IMR-90 (cell line): ENCODE measurements at regions not wholly inside any gene's neighbourhood (a gene's known extent, or its start where the extent isn't known, plus 50 kb on each side); places are given as distances from the start of the nearest gene placed in this dataset.

Source experiments
- ATAC-seq: fragments of 200-7000 bp; cut with Tn5 transposase; 2 replicates; pipeline ENCODE4 v1.9.1; 2020; ENCODE audit warnings: low read depth, mild to moderate bottlenecking, moderate library complexity
- BruUV-seq: library from RNA; stranded (reverse); fragments of 400-500 nt; replicated peaks from 2 replicates; lab custom pipeline; 2021; lab: Mats Ljungman, UMichigan
- CTCF ChIA-PET: fragments of 300-600 bp; formaldehyde crosslinking; extraction: SDS; loops from one replicate; lab custom pipeline; 2021; ENCODE audit warnings: antibody characterized with exemption; lab: Yijun Ruan, JAX
- POLR2A ChIA-PET: fragments of 300-600 bp; sonication (Branson Sonifier 250); formaldehyde crosslinking; loops from one replicate; lab custom pipeline; 2022; ENCODE audit warnings: antibody characterized with exemption; ENCODE audit not compliant: unreplicated experiment; lab: Charles Lee
- DNase-seq: peaks from one replicate; pipeline ENCODE4 v3.0.0; 2013
- H2AFZ ChIP-seq: replicated peaks from 2 replicates; pipeline ENCODE3; 2013; ENCODE audit warnings: low read length, mild to moderate bottlenecking; ENCODE audit not compliant: poor library complexity
- H2AK5ac ChIP-seq: 2 replicates; pipeline ENCODE4 v1.6.1; 2013; ENCODE audit warnings: low read depth, low read length, inconsistent platforms
- H2AK9ac ChIP-seq: replicated peaks from 2 replicates; pipeline ENCODE3; 2013; ENCODE audit warnings: mild to moderate bottlenecking, low read depth, low read length, moderate library complexity; ENCODE audit not compliant: poor library complexity
- H2BK120ac ChIP-seq: 2 replicates; pipeline ENCODE4 v1.6.1; 2013; ENCODE audit warnings: low read depth, low read length, inconsistent platforms
- H2BK15ac ChIP-seq: 3 replicates; pipeline ENCODE4 v1.6.1; 2013; ENCODE audit warnings: low read depth, low read length, inconsistent platforms
- H2BK20ac ChIP-seq: 2 replicates; pipeline ENCODE4 v1.6.1; 2013; ENCODE audit warnings: low read depth, mild to moderate bottlenecking, inconsistent platforms, low read length, moderate library complexity
- H2BK5ac ChIP-seq: 2 replicates; pipeline ENCODE4 v1.6.1; 2013; ENCODE audit warnings: mild to moderate bottlenecking, low read depth, low read length, inconsistent platforms; ENCODE audit not compliant: poor library complexity, severe bottlenecking
- H3K14ac ChIP-seq: replicated peaks from 2 replicates; pipeline ENCODE4 v1.6.1; 2013; ENCODE audit warnings: low read depth, low read length, inconsistent platforms
- H3K18ac ChIP-seq: 2 replicates; pipeline ENCODE4 v1.6.1; 2013; ENCODE audit warnings: low read depth, low read length, control low read depth
- H3K23ac ChIP-seq: 2 replicates; pipeline ENCODE4 v1.6.1; 2013; ENCODE audit warnings: low read depth, low read length, inconsistent platforms
- H3K27ac ChIP-seq: 2 replicates; pipeline ENCODE4 v1.5.1; 2013; ENCODE audit warnings: mild to moderate bottlenecking, control low read depth, low read length; ENCODE audit not compliant: insufficient read depth
- H3K27me3 ChIP-seq: 2 replicates; pipeline ENCODE4 v1.6.1; 2013; ENCODE audit warnings: low read length; ENCODE audit not compliant: control insufficient read depth, insufficient read depth
- H3K36me3 ChIP-seq: 2 replicates; pipeline ENCODE4 v1.6.1; 2013; ENCODE audit warnings: low read length, mixed read lengths; ENCODE audit not compliant: control insufficient read depth, insufficient read depth
- H3K4ac ChIP-seq: 2 replicates; pipeline ENCODE4 v1.6.1; 2013; ENCODE audit warnings: low read depth, low read length, inconsistent platforms
- H3K4me1 ChIP-seq: 2 replicates; pipeline ENCODE4 v1.6.1; 2013; ENCODE audit warnings: low read length, mixed read lengths; ENCODE audit not compliant: control insufficient read depth, insufficient read depth
- H3K4me2 ChIP-seq: 2 replicates; pipeline ENCODE4 v1.6.1; 2013; ENCODE audit warnings: low read depth, mild to moderate bottlenecking, control low read depth, low read length, moderate library complexity
- H3K4me3 ChIP-seq: 2 replicates; pipeline ENCODE4 v1.5.1; 2013; ENCODE audit warnings: low read depth, mild to moderate bottlenecking, control low read depth, low read length, moderate library complexity; ENCODE audit not compliant: insufficient read depth
- H3K56ac ChIP-seq: 2 replicates; pipeline ENCODE4 v1.6.1; 2013; ENCODE audit warnings: low read length, inconsistent platforms; ENCODE audit not compliant: insufficient read depth; ENCODE audit errors: extremely low read depth
- H3K79me1 ChIP-seq, 2 experiments: 2 replicates each; pipeline ENCODE4 v1.6.1; 2013; ENCODE audit warnings: low read length in 2 of 2, inconsistent platforms in 1 of 2, low read depth in 1 of 2
- H3K9ac ChIP-seq: 2 replicates; pipeline ENCODE4 v1.6.1; 2013; ENCODE audit warnings: low read depth, low read length, control low read depth
- H3K9me1 ChIP-seq: 2 replicates; pipeline ENCODE4 v1.6.1; 2013; ENCODE audit warnings: low read length, inconsistent platforms; ENCODE audit not compliant: insufficient read depth
- H3K9me3 ChIP-seq: 2 replicates; pipeline ENCODE4 v1.6.1; 2013; ENCODE audit warnings: low read length; ENCODE audit not compliant: control insufficient read depth, insufficient read depth
- H4K20me1 ChIP-seq: 2 replicates; pipeline ENCODE4 v1.6.1; 2013; ENCODE audit warnings: low read length, inconsistent platforms; ENCODE audit not compliant: insufficient read depth
- H4K5ac ChIP-seq: 2 replicates; pipeline ENCODE4 v1.6.1; 2013; ENCODE audit warnings: mild to moderate bottlenecking, low read depth, low read length, control low read depth
- H4K8ac ChIP-seq, 2 experiments: 2 replicates each; pipeline ENCODE4 v1.6.1; 2013; ENCODE audit warnings: low read depth in 2 of 2, low read length in 2 of 2, control low read depth in 1 of 2, inconsistent platforms in 1 of 2
- H4K91ac ChIP-seq: 2 replicates; pipeline ENCODE4 v1.6.1; 2013; ENCODE audit warnings: low read depth, low read length, inconsistent platforms; ENCODE audit not compliant: insufficient read depth
- BHLHE40 ChIP-seq: fragments of 150-350 bp; IDR thresholded peaks from 2 replicates; pipeline ENCODE4 v1.6.1; 2016; ENCODE audit warnings: mild to moderate bottlenecking, low read depth, low read length
- CEBPB ChIP-seq: IDR thresholded peaks from 2 replicates; pipeline ENCODE4 v1.6.1; 2012; ENCODE audit warnings: low read depth, low read length, improper control_type of control experiment
- CHD1 ChIP-seq: IDR thresholded peaks from 2 replicates; pipeline ENCODE4 v1.6.1; 2012; ENCODE audit warnings: low read depth, low read length, improper control_type of control experiment
- CTCF ChIP-seq: conservative IDR thresholded peaks from 2 replicates; pipeline ENCODE4 v1.5.1; 2012; ENCODE audit warnings: mild to moderate bottlenecking, low read depth, low read length, improper control_type of control experiment
- ELK1 ChIP-seq: fragments of 150-350 bp; IDR thresholded peaks from 2 replicates; pipeline ENCODE4 v1.6.1; 2016; ENCODE audit warnings: low read depth, mild to moderate bottlenecking, low read length, moderate library complexity, borderline replicate concordance
- FOS ChIP-seq: fragments of 150-350 bp; IDR thresholded peaks from 2 replicates; pipeline ENCODE4 v1.6.1; 2016; ENCODE audit warnings: low read depth, low read length
- MAFK ChIP-seq: IDR thresholded peaks from 2 replicates; pipeline ENCODE4 v1.6.1; 2012; ENCODE audit warnings: low read depth, low read length, improper control_type of control experiment
- MAZ ChIP-seq: IDR thresholded peaks from 2 replicates; pipeline ENCODE4 v1.6.1; 2012; ENCODE audit warnings: low read depth, mild to moderate bottlenecking, low read length, improper control_type of control experiment, moderate library complexity, borderline replicate concordance
- MXI1 ChIP-seq: IDR thresholded peaks from 2 replicates; pipeline ENCODE4 v1.6.1; 2012; ENCODE audit warnings: low read depth, mild to moderate bottlenecking, low read length, moderate library complexity, borderline replicate concordance
- NFE2L2 ChIP-seq: fragments of 150-350 bp; IDR thresholded peaks from 2 replicates; pipeline ENCODE4 v1.6.1; 2016; ENCODE audit warnings: low read depth, mild to moderate bottlenecking, low read length
- POLR2A ChIP-seq: IDR thresholded peaks from 2 replicates; pipeline ENCODE4 v1.6.1; 2012; ENCODE audit warnings: mild to moderate bottlenecking, low read depth, low read length
- RAD21 ChIP-seq: IDR thresholded peaks from 2 replicates; pipeline ENCODE4 v1.6.1; 2012; ENCODE audit warnings: low read length, improper control_type of control experiment
- RCOR1 ChIP-seq: IDR thresholded peaks from 2 replicates; pipeline ENCODE4 v1.6.1; 2012; ENCODE audit warnings: mild to moderate bottlenecking, low read length, improper control_type of control experiment; ENCODE audit not compliant: insufficient replicate concordance
- RFX5 ChIP-seq: IDR thresholded peaks from 2 replicates; pipeline ENCODE4 v1.8.0; 2012; ENCODE audit warnings: low read depth, mild to moderate bottlenecking, low read length, moderate library complexity
- SMC3 ChIP-seq: fragments of 150-350 bp; IDR thresholded peaks from 2 replicates; pipeline ENCODE4 v1.6.1; 2016; ENCODE audit warnings: low read depth, mild to moderate bottlenecking, antibody characterized with exemption, low read length, moderate library complexity
- USF2 ChIP-seq: fragments of 150-350 bp; IDR thresholded peaks from 2 replicates; pipeline ENCODE4 v1.6.1; 2017; ENCODE audit warnings: mild to moderate bottlenecking, antibody characterized with exemption, low read length, low read depth
- WGBS, 2 experiments: methylation state at CpG; one replicate each; pipeline versions ENCODE4 v1.1.5 to v1.1.7; 2013; ENCODE audit warnings: missing lambda C conversion rate in 2 of 2; ENCODE audit not compliant: insufficient read length in 1 of 2; ENCODE audit errors: extremely low coverage in 2 of 2; 5-methylcytosine and 5-hydroxymethylcytosine counted together
- dilution Hi-C: fragments of 300-500 bp; cut with HindIII; formaldehyde crosslinking; loops from one replicate; pipeline ENCODE4 v1.14.3; 2018; ENCODE audit warnings: low sequenced_read_pairs; ENCODE audit not compliant: unreplicated experiment
- in situ Hi-C: fragments of 300-500 bp; cut with MboI; formaldehyde crosslinking; loops from 3 replicates; pipeline ENCODE4 v1.14.3; 2019; ENCODE audit warnings: low sequenced_read_pairs, inconsistent platforms, mixed read lengths
- intact Hi-C: fragments of 100-400 bp; cut with micrococcal nuclease; formaldehyde crosslinking; loops from 2 replicates; pipeline ENCODE4 v1.10.0; 2022

GRCh38 chr2:192484903-192485302, 290.2 kb upstream of the TMEFF2 start:
- H3K18ac ChIP-seq: no peak overlapping the region
- no peaks in the 10 kb centered on the region for H3K4me1 ChIP-seq
- H2AK9ac ChIP-seq: no peak overlapping the region
- ATAC-seq: no peak
- dilution Hi-C loops (no loop called here), in situ Hi-C loops (no loop called here), intact Hi-C loops (no loop called here)
- no peak overlapping the region for H3K4ac ChIP-seq
- H2AK5ac ChIP-seq: no peak overlapping the region
- H3K14ac ChIP-seq: no peak overlapping the region
- BruUV-seq: no TSS peak
- TF ChIP-seq USF2 (no peak), ELK1 (no peak), POLR2A (no peak), RAD21 (no peak), SMC3 (no peak), CHD1 (no peak), RFX5 (no peak), NFE2L2 (no peak), BHLHE40 (no peak), FOS (no peak), CEBPB (no peak), RCOR1 (no peak), MAZ (no peak), MXI1 (no peak), CTCF (no peak), MAFK (no peak)
- H3K9ac ChIP-seq: no peak overlapping the region
- H4K20me1 ChIP-seq: no peaks in the 10 kb centered on the region
- H4K8ac ChIP-seq: no peak overlapping the region
- no peak overlapping the region for H3K4me3 ChIP-seq
- H3K27ac ChIP-seq: no peak overlapping the region
- H2AFZ ChIP-seq: no peak overlapping the region
- no peak overlapping the region for H2BK15ac ChIP-seq
- no peak overlapping the region for H3K23ac ChIP-seq
- H3K56ac ChIP-seq: no peak overlapping the region
- no peak overlapping the region for H4K91ac ChIP-seq
- H3K9me1 ChIP-seq: no peaks in the 10 kb centered on the region
- DNase-seq: no peak
- H2BK20ac ChIP-seq: no peak overlapping the region
- peaks cover 3% of the 10 kb centered on the region for H3K9me3 ChIP-seq
- no peaks in the 10 kb centered on the region for H3K36me3 ChIP-seq
- ChIA-PET POLR2A (no interaction called here), CTCF (no interaction called here)
- no peaks in the 10 kb centered on the region for H3K27me3 ChIP-seq
- no peak overlapping the region for H2BK120ac ChIP-seq
- no peak overlapping the region for H4K5ac ChIP-seq
- H2BK5ac ChIP-seq: no peak overlapping the region
- no peak overlapping the region for H3K4me2 ChIP-seq
- 20% methylated on average over 1 of the region's 1 CpG; no CpG with 5 or more reads in 1 of the 2 experiments for WGBS, 2 experiments
- H3K79me1 ChIP-seq: no peaks in the 10 kb centered on the region
